ENCODE measurements at regions not wholly inside any gene's neighbourhood (a gene's known extent, or its start where the extent isn't known, plus 50 kb on each side); places are given as distances from the start of the nearest gene placed in this dataset.

GRCh38 chr5:97383996-97384395 is 200.9 kb upstream of the RIOK2 start:
- CTCF ChIA-PET, result no interaction called here
- POLR2A ChIA-PET, result no interaction called here
- no peak overlapping the region for H3K4me3 ChIP-seq (ENCODE audit: control insufficient read depth in 1 of 7, extremely low read depth in 1 of 7, insufficient read depth in 4 of 7, low read depth in 2 of 7, low read length in 6 of 7)
- no peak overlapping the region for H3K27ac ChIP-seq (ENCODE audit: insufficient read depth in 1 of 2, low read depth in 1 of 2, low read length in 2 of 2, poor library complexity in 1 of 2, severe bottlenecking in 2 of 2)
- H3K9me3 ChIP-seq (ENCODE audit: control extremely low read depth in 1 of 5, control insufficient read depth in 4 of 5, insufficient read depth in 2 of 5, low read depth in 1 of 5, low read length in 4 of 5), result no peaks in the 10 kb centered on the region
- no CpG with 5 or more reads among the region's 1 CpG for WGBS (ENCODE audit: insufficient coverage)
- H3K36me3 ChIP-seq (ENCODE audit: control insufficient read depth in 4 of 4, insufficient read depth in 4 of 4, low read length in 3 of 4), result no peaks in the 10 kb centered on the region
- no peaks in the 10 kb centered on the region for H3K27me3 ChIP-seq (replicated peaks in 2 of 5; ENCODE audit: control insufficient read depth in 4 of 5, insufficient read depth in 5 of 5, low read length in 4 of 5)
- no peak for DNase-seq
- no peaks in the 10 kb centered on the region for H3K4me1 ChIP-seq (ENCODE audit: control extremely low read depth in 1 of 4, control insufficient read depth in 4 of 4, insufficient read depth in 4 of 4, low read length in 3 of 4)

- Histone ChIP-seq H3K27me3 (replicated peaks in 2 of 5; ENCODE audit: control insufficient read depth in 4 of 5, insufficient read depth in 5 of 5, low read length in 4 of 5) (no peaks in the 10 kb centered on the region), H3K36me3 (ENCODE audit: control insufficient read depth in 4 of 4, insufficient read depth in 4 of 4, low read length in 3 of 4) (no peaks in the 10 kb centered on the region), H3K9me3 (ENCODE audit: control extremely low read depth in 1 of 5, control insufficient read depth in 4 of 5, insufficient read depth in 2 of 5, low read depth in 1 of 5, low read length in 4 of 5) (peaks cover 0 to 2% (median 0%) of the 10 kb centered on the region in 5 experiments), H3K4me3 (ENCODE audit: control insufficient read depth in 1 of 7, extremely low read depth in 1 of 7, insufficient read depth in 4 of 7, low read depth in 2 of 7, low read length in 6 of 7) (no peak overlapping the region), H3K27ac (ENCODE audit: insufficient read depth in 1 of 2, low read depth in 1 of 2, low read length in 2 of 2, poor library complexity in 1 of 2, severe bottlenecking in 2 of 2) (no peak overlapping the region), H3K4me1 (ENCODE audit: control extremely low read depth in 1 of 4, control insufficient read depth in 4 of 4, insufficient read depth in 4 of 4, low read length in 3 of 4) (no peaks in the 10 kb centered on the region)
- CTCF ChIA-PET, result no interaction called here
- 86% methylated on average over 2 of the region's 2 CpGs for WGBS (ENCODE audit: insufficient coverage)
- no peak for DNase-seq
- POLR2A ChIA-PET, result no interaction called here
These were observed 205.7 kb upstream of the RIOK2 start for GRCh38 chr5:97388794-97389193.

- Histone ChIP-seq H3K27me3 (replicated peaks in 2 of 5; ENCODE audit: control insufficient read depth in 4 of 5, insufficient read depth in 5 of 5, low read length in 4 of 5) (no peaks in the 10 kb centered on the region), H3K4me3 (ENCODE audit: control insufficient read depth in 1 of 7, extremely low read depth in 1 of 7, insufficient read depth in 4 of 7, low read depth in 2 of 7, low read length in 6 of 7) (no peak overlapping the region), H3K4me1 (ENCODE audit: control extremely low read depth in 1 of 4, control insufficient read depth in 4 of 4, insufficient read depth in 4 of 4, low read length in 3 of 4) (no peaks in the 10 kb centered on the region), H3K27ac (ENCODE audit: insufficient read depth in 1 of 2, low read depth in 1 of 2, low read length in 2 of 2, poor library complexity in 1 of 2, severe bottlenecking in 2 of 2) (no peak overlapping the region), H3K36me3 (ENCODE audit: control insufficient read depth in 4 of 4, insufficient read depth in 4 of 4, low read length in 3 of 4) (no peaks in the 10 kb centered on the region), H3K9me3 (ENCODE audit: control extremely low read depth in 1 of 5, control insufficient read depth in 4 of 5, insufficient read depth in 2 of 5, low read depth in 1 of 5, low read length in 4 of 5) (no peaks in the 10 kb centered on the region)
- CTCF ChIA-PET, result no interaction called here
- POLR2A ChIA-PET, result no interaction called here
- DNase-seq, result no peak
- WGBS (ENCODE audit: insufficient coverage), result 93% methylated on average over 2 of the region's 3 CpGs
These were observed 217.5 kb upstream of the RIOK2 start for GRCh38 chr5:97400537-97400936.

GRCh38 chr5:97405941-97406340 is 222.9 kb upstream of the RIOK2 start:
- H3K27ac ChIP-seq (ENCODE audit: insufficient read depth in 1 of 2, low read depth in 1 of 2, low read length in 2 of 2, poor library complexity in 1 of 2, severe bottlenecking in 2 of 2), result no peak overlapping the region
- no peak overlapping the region for H3K4me3 ChIP-seq (ENCODE audit: control insufficient read depth in 1 of 7, extremely low read depth in 1 of 7, insufficient read depth in 4 of 7, low read depth in 2 of 7, low read length in 6 of 7)
- no peaks in the 10 kb centered on the region for H3K36me3 ChIP-seq (ENCODE audit: control insufficient read depth in 4 of 4, insufficient read depth in 4 of 4, low read length in 3 of 4)
- no peak for DNase-seq
- no peaks in the 10 kb centered on the region for H3K27me3 ChIP-seq (replicated peaks in 2 of 5; ENCODE audit: control insufficient read depth in 4 of 5, insufficient read depth in 5 of 5, low read length in 4 of 5)
- H3K9me3 ChIP-seq (ENCODE audit: control extremely low read depth in 1 of 5, control insufficient read depth in 4 of 5, insufficient read depth in 2 of 5, low read depth in 1 of 5, low read length in 4 of 5), result no peaks in the 10 kb centered on the region
- WGBS (ENCODE audit: insufficient coverage), result 99% methylated on average over 7 of the region's 9 CpGs
- POLR2A ChIA-PET, result no interaction called here
- CTCF ChIA-PET, result no interaction called here
- no peaks in the 10 kb centered on the region for H3K4me1 ChIP-seq (ENCODE audit: control extremely low read depth in 1 of 4, control insufficient read depth in 4 of 4, insufficient read depth in 4 of 4, low read length in 3 of 4)

- H3K4me3 ChIP-seq (ENCODE audit: control insufficient read depth in 1 of 7, extremely low read depth in 1 of 7, insufficient read depth in 4 of 7, low read depth in 2 of 7, low read length in 6 of 7), result no peak overlapping the region
- WGBS (ENCODE audit: insufficient coverage), result 99% methylated on average over 26 of the region's 42 CpGs
- no peaks in the 10 kb centered on the region for H3K27me3 ChIP-seq (replicated peaks in 2 of 5; ENCODE audit: control insufficient read depth in 4 of 5, insufficient read depth in 5 of 5, low read length in 4 of 5)
- H3K9me3 ChIP-seq (ENCODE audit: control extremely low read depth in 1 of 5, control insufficient read depth in 4 of 5, insufficient read depth in 2 of 5, low read depth in 1 of 5, low read length in 4 of 5), result no peaks in the 10 kb centered on the region
- H3K27ac ChIP-seq (ENCODE audit: insufficient read depth in 1 of 2, low read depth in 1 of 2, low read length in 2 of 2, poor library complexity in 1 of 2, severe bottlenecking in 2 of 2), result no peak overlapping the region
- ChIA-PET POLR2A (no interaction called here), CTCF (interaction anchor here (0.8 kb wide), 1 partner anchor 11 kb away, joined by 3 read pairs; no protein-coding TSS in a partner anchor)
- H3K4me1 ChIP-seq (ENCODE audit: control extremely low read depth in 1 of 4, control insufficient read depth in 4 of 4, insufficient read depth in 4 of 4, low read length in 3 of 4), result no peaks in the 10 kb centered on the region
- H3K36me3 ChIP-seq (ENCODE audit: control insufficient read depth in 4 of 4, insufficient read depth in 4 of 4, low read length in 3 of 4), result no peaks in the 10 kb centered on the region
- no peak for DNase-seq
These were observed 224.1 kb upstream of the RIOK2 start for GRCh38 chr5:97406946-97407676.

- DNase-seq, result no peak
- POLR2A ChIA-PET, result no interaction called here
- H3K27ac ChIP-seq (ENCODE audit: insufficient read depth in 1 of 2, low read depth in 1 of 2, low read length in 2 of 2, poor library complexity in 1 of 2, severe bottlenecking in 2 of 2), result no peak overlapping the region
- no peaks in the 10 kb centered on the region for H3K4me1 ChIP-seq (ENCODE audit: control extremely low read depth in 1 of 4, control insufficient read depth in 4 of 4, insufficient read depth in 4 of 4, low read length in 3 of 4)
- no peaks in the 10 kb centered on the region for H3K27me3 ChIP-seq (replicated peaks in 2 of 5; ENCODE audit: control insufficient read depth in 4 of 5, insufficient read depth in 5 of 5, low read length in 4 of 5)
- CTCF ChIA-PET, result interaction anchor here (0.9 kb wide), 1 partner anchor 17 kb away, joined by 3 read pairs; no protein-coding TSS in a partner anchor
- 98% methylated on average over 6 of the region's 9 CpGs for WGBS (ENCODE audit: insufficient coverage)
- H3K4me3 ChIP-seq (ENCODE audit: control insufficient read depth in 1 of 7, extremely low read depth in 1 of 7, insufficient read depth in 4 of 7, low read depth in 2 of 7, low read length in 6 of 7), result no peak overlapping the region
- peaks cover 0 to 1% (median 0%) of the 10 kb centered on the region in 5 experiments for H3K9me3 ChIP-seq (ENCODE audit: control extremely low read depth in 1 of 5, control insufficient read depth in 4 of 5, insufficient read depth in 2 of 5, low read depth in 1 of 5, low read length in 4 of 5)
- H3K36me3 ChIP-seq (ENCODE audit: control insufficient read depth in 4 of 4, insufficient read depth in 4 of 4, low read length in 3 of 4), result no peaks in the 10 kb centered on the region
These were observed 225.3 kb upstream of the RIOK2 start for GRCh38 chr5:97408331-97408730.

GRCh38 chr5:97412959-97413358 is 229.9 kb upstream of the RIOK2 start:
- Histone ChIP-seq H3K36me3 (ENCODE audit: control insufficient read depth in 4 of 4, insufficient read depth in 4 of 4, low read length in 3 of 4) (no peaks in the 10 kb centered on the region), H3K4me1 (ENCODE audit: control extremely low read depth in 1 of 4, control insufficient read depth in 4 of 4, insufficient read depth in 4 of 4, low read length in 3 of 4) (no peaks in the 10 kb centered on the region), H3K27ac (ENCODE audit: insufficient read depth in 1 of 2, low read depth in 1 of 2, low read length in 2 of 2, poor library complexity in 1 of 2, severe bottlenecking in 2 of 2) (no peak overlapping the region), H3K9me3 (ENCODE audit: control extremely low read depth in 1 of 5, control insufficient read depth in 4 of 5, insufficient read depth in 2 of 5, low read depth in 1 of 5, low read length in 4 of 5) (peaks cover 0 to 1% (median 0%) of the 10 kb centered on the region in 5 experiments), H3K27me3 (replicated peaks in 2 of 5; ENCODE audit: control insufficient read depth in 4 of 5, insufficient read depth in 5 of 5, low read length in 4 of 5) (no peaks in the 10 kb centered on the region), H3K4me3 (ENCODE audit: control insufficient read depth in 1 of 7, extremely low read depth in 1 of 7, insufficient read depth in 4 of 7, low read depth in 2 of 7, low read length in 6 of 7) (no peak overlapping the region)
- no CpG with 5 or more reads among the region's 2 CpGs for WGBS (ENCODE audit: insufficient coverage)
- POLR2A ChIA-PET, result no interaction called here
- CTCF ChIA-PET, result no interaction called here
- no peak for DNase-seq

All from common myeloid progenitor, CD34-positive (primary cell).